Mesothelial cell of epicardium (in vitro differentiated cells): ENCODE measurements at regions not wholly inside any gene's neighbourhood (a gene's known extent, or its start where the extent isn't known, plus 50 kb on each side); places are given as distances from the start of the nearest gene placed in this dataset.

ENCODE experiments used
- DNase-seq, 2 experiments: peaks; one replicate each; pipeline ENCODE4 v3.0.0; 2021; ENCODE audit warnings: low spot score in 2 of 2; ENCODE audit not compliant: unreplicated experiment in 2 of 2
- H3K27ac Mint-ChIP-seq: 2 replicates; pipeline ENCODE4 v1.8.0; 2021; ENCODE audit warnings: mixed read lengths
- H3K27me3 Mint-ChIP-seq: 2 replicates; pipeline ENCODE4 v1.8.0; 2021; ENCODE audit warnings: low read depth, mixed read lengths
- H3K36me3 Mint-ChIP-seq: 2 replicates; pipeline ENCODE4 v1.8.0; 2021; ENCODE audit warnings: mixed read lengths
- H3K4me1 Mint-ChIP-seq: 2 replicates; pipeline ENCODE4 v1.8.0; 2021; ENCODE audit warnings: mixed read lengths
- H3K4me3 Mint-ChIP-seq: 2 replicates; pipeline ENCODE4 v1.8.0; 2021; ENCODE audit warnings: mild to moderate bottlenecking, moderate library complexity, mixed read lengths
- H3K9me3 Mint-ChIP-seq: 2 replicates; pipeline ENCODE4 v1.8.0; 2021; ENCODE audit warnings: mixed read lengths
- CTCF ChIP-seq: fragments of 200-600 bp; sonication (generic); IDR thresholded peaks from one replicate; pipeline ENCODE4 v1.5.0; 2021; ENCODE audit warnings: antibody characterized with exemption; ENCODE audit not compliant: unreplicated experiment

- Mint-ChIP-seq H3K9me3 (peaks cover 18% of the 10 kb centered on the region), H3K36me3 (no peaks in the 10 kb centered on the region), H3K27ac (no peak overlapping the region), H3K4me1 (peaks cover 21% of the 10 kb centered on the region), H3K27me3 (peaks cover 23% of the 10 kb centered on the region), H3K4me3 (no peak overlapping the region)
- no peak for TF ChIP-seq CTCF
- peak in 1 of 2 experiments; percentile 33 for DNase-seq
These were observed 175.3 kb upstream of the RTL1 start for GRCh38 chr14:101078892-101079221.

GRCh38 chr14:101080922-101081593 lies 177.5 kb upstream of the RTL1 start:
- no peak for DNase-seq
- H3K9me3 Mint-ChIP-seq, result peaks cover 18% of the 10 kb centered on the region
- no peak overlapping the region for H3K27ac Mint-ChIP-seq
- peaks cover 23% of the 10 kb centered on the region for H3K27me3 Mint-ChIP-seq
- no peak overlapping the region for H3K4me3 Mint-ChIP-seq
- no peak for TF ChIP-seq CTCF
- peaks cover 15% of the 10 kb centered on the region for H3K4me1 Mint-ChIP-seq
- H3K36me3 Mint-ChIP-seq, result no peaks in the 10 kb centered on the region

GRCh38 chr14:101082036-101082435 lies 178.5 kb upstream of the RTL1 start:
- Mint-ChIP-seq H3K27ac (no peak overlapping the region), H3K9me3 (peaks cover 18% of the 10 kb centered on the region), H3K27me3 (peaks cover 18% of the 10 kb centered on the region), H3K4me3 (no peak overlapping the region), H3K4me1 (peaks cover 9% of the 10 kb centered on the region), H3K36me3 (no peaks in the 10 kb centered on the region)
- DNase-seq, result no peak
- no peak for TF ChIP-seq CTCF

GRCh38 chr14:101082436-101083384 lies 179.2 kb upstream of the RTL1 start:
- H3K36me3 Mint-ChIP-seq, result no peaks in the 10 kb centered on the region
- H3K4me3 Mint-ChIP-seq, result no peak overlapping the region
- H3K27me3 Mint-ChIP-seq, result peaks cover 18% of the 10 kb centered on the region
- H3K27ac Mint-ChIP-seq, result no peak overlapping the region
- H3K4me1 Mint-ChIP-seq, result peaks cover 4% of the 10 kb centered on the region
- TF ChIP-seq CTCF, result no peak
- H3K9me3 Mint-ChIP-seq, result peaks cover 18% of the 10 kb centered on the region
- no peak for DNase-seq

GRCh38 chr14:101083564-101084435 lies 180.3 kb upstream of the RTL1 start:
- no peaks in the 10 kb centered on the region for H3K36me3 Mint-ChIP-seq
- peaks cover 18% of the 10 kb centered on the region for H3K9me3 Mint-ChIP-seq
- H3K27me3 Mint-ChIP-seq, result peaks cover 13% of the 10 kb centered on the region
- peak in 1 of 2 experiments; percentile 36 for DNase-seq
- H3K4me1 Mint-ChIP-seq, result no peaks in the 10 kb centered on the region
- no peak overlapping the region for H3K27ac Mint-ChIP-seq
- H3K4me3 Mint-ChIP-seq, result no peak overlapping the region
- no peak for TF ChIP-seq CTCF
